ENCODE measurements at regions not wholly inside any gene's neighbourhood (a gene's known extent, or its start where the extent isn't known, plus 50 kb on each side); places are given as distances from the start of the nearest gene placed in this dataset.

DNA sequence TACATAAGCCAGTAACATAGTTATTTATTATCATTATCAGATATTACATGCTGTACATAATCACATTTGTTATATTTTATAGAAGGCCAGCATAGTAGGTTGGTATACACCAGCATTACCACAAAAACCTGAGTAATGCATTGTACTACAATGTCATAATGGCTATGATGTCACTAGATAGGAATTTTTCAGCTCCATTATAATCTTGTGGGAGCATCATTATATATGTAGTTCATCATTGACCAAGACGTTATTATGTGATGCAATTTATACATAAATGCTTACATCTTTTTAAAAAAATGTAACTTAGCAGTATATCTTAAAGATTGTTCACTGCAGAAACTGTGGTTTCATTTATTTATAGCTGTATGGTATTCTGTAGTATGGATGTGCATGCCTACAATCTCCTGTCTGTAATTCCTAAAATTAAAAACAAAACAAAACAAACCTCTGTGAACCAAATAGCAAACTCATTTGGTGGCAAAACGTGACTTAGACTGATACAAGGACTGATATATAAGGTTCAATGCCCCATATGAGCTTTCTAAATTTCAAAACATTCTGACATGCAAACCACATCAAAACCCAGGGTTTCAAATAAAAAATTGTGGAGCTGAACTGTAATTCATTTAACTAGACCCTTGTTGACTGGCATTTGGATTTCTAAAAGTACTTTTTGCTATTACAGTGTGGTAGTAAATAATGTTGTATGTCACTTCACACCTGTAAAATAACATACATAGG, 250.9 kb downstream of the DLEU7 start:
- TF ChIP-seq, protein P1, sequence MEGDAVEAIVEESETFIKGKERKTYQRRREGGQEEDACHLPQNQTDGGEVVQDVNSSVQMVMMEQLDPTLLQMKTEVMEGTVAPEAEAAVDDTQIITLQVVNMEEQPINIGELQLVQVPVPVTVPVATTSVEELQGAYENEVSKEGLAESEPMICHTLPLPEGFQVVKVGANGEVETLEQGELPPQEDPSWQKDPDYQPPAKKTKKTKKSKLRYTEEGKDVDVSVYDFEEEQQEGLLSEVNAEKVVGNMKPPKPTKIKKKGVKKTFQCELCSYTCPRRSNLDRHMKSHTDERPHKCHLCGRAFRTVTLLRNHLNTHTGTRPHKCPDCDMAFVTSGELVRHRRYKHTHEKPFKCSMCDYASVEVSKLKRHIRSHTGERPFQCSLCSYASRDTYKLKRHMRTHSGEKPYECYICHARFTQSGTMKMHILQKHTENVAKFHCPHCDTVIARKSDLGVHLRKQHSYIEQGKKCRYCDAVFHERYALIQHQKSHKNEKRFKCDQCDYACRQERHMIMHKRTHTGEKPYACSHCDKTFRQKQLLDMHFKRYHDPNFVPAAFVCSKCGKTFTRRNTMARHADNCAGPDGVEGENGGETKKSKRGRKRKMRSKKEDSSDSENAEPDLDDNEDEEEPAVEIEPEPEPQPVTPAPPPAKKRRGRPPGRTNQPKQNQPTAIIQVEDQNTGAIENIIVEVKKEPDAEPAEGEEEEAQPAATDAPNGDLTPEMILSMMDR (conservative IDR thresholded peaks at IDR 0.05), result no peak
- TF ChIP-seq EZH2 (IDR thresholded peaks at IDR 0.05; ENCODE audit: low read depth), result no peak

Measured in PC-9 (cell line).